Lung (tissue), 11 donors: ENCODE measurements at regions not wholly inside any gene's neighbourhood (a gene's known extent, or its start where the extent isn't known, plus 50 kb on each side); places are given as distances from the start of the nearest gene placed in this dataset.

Experiments
- ATAC-seq: fragments of 200-7000 bp; cut with Tn5 transposase; one replicate; pipeline ENCODE4 v1.9.1; 2020; ENCODE audit warnings: moderate number of reproducible peaks; ENCODE audit not compliant: insufficient read depth, low FRiP score
- DNase-seq, 3 donors: peaks; one replicate each; pipeline ENCODE4 v3.0.0-alpha.2; 2013 to 2017
- H3K27ac ChIP-seq, 2 donors: one replicate each; pipeline ENCODE4 v1.5.1; 2013; ENCODE audit warnings: mild to moderate bottlenecking in 2 of 2, moderate library complexity in 2 of 2, control low read depth in 1 of 2, inconsistent platforms in 1 of 2, low read depth in 1 of 2, low read length in 1 of 2
- H3K27me3 ChIP-seq, 3 donors: one replicate each; pipeline ENCODE4 v1.5.1; 2013; ENCODE audit warnings: low read length in 2 of 3; ENCODE audit not compliant: control insufficient read depth in 3 of 3, insufficient read depth in 3 of 3
- H3K36me3 ChIP-seq, 4 donors: one replicate each; pipeline ENCODE4 v1.5.1; 2013; ENCODE audit warnings: low read length in 4 of 4, mild to moderate bottlenecking in 1 of 4, moderate library complexity in 1 of 4; ENCODE audit not compliant: control insufficient read depth in 4 of 4, insufficient read depth in 4 of 4
- H3K4me1 ChIP-seq, 5 donors: one replicate each; pipeline ENCODE4 v1.5.1; 2013; ENCODE audit warnings: low read length in 5 of 5, mild to moderate bottlenecking in 2 of 5, moderate library complexity in 1 of 5; ENCODE audit not compliant: control insufficient read depth in 5 of 5, insufficient read depth in 5 of 5
- H3K4me3 ChIP-seq: one replicate; pipeline ENCODE4 v1.5.1; 2013; ENCODE audit warnings: mild to moderate bottlenecking, control low read depth, moderate library complexity
- H3K9ac ChIP-seq, 2 donors: one replicate each; pipeline ENCODE4 v1.5.1; 2013; ENCODE audit warnings: low read length in 2 of 2, control low read depth in 1 of 2; ENCODE audit not compliant: insufficient read depth in 1 of 2
- H3K9me3 ChIP-seq, 4 donors: one replicate each; pipeline ENCODE4 v1.5.1; 2013; ENCODE audit warnings: low read length in 3 of 4, mild to moderate bottlenecking in 1 of 4, moderate library complexity in 1 of 4; ENCODE audit not compliant: control insufficient read depth in 4 of 4, insufficient read depth in 3 of 4
- CTCF ChIP-seq: IDR thresholded peaks from 2 replicates; pipeline ENCODE4 v1.5.1; 2012; ENCODE audit warnings: mild to moderate bottlenecking; ENCODE audit errors: control extremely low read depth, extremely low read depth
- whole genome bisulfite sequencing, 2 donors: extraction: QIAGEN DNeasy Blood & Tissue Kit; methylation state at CpG; one replicate each; pipeline ENCODE4 v1.1.7; 2013; 5-methylcytosine and 5-hydroxymethylcytosine counted together
- donor health status: control.
- donor health status: control.
- donor health status: Bipolar disorder and iron deficiency.
- donor health status: healthy.
- donor health status: DM: yes; HTN: yes; CAD: no.

- no peak for ATAC-seq
Observed at GRCh38 chr11:130601764-130602460, 153.5 kb downstream of the ADAMTS15 start.

GRCh38 chr11:130602641-130603334, 154.3 kb downstream of the ADAMTS15 start:
- TF ChIP-seq CTCF, result no peak
- no peak overlapping the region for H3K27ac ChIP-seq

More at GRCh38 chr11:130601764-130602460, 153.5 kb downstream of the ADAMTS15 start:
- Histone ChIP-seq H3K9me3 (no peaks in the 10 kb centered on the region), H3K4me3 (no peak overlapping the region), H3K9ac (peak overlapping the region in 1 of 2 donors; percentile 23), H3K27me3 (peaks cover 0 to 3% (median 0%) of the 10 kb centered on the region in 3 donors), H3K27ac (peak overlapping the region in 1 of 2 donors; percentile 36), H3K4me1 (peaks cover 0 to 59% (median 27%) of the 10 kb centered on the region in 5 donors), H3K36me3 (no peaks in the 10 kb centered on the region)
- DNase-seq, result peak; percentile 64 to 89 (median 88)
- TF ChIP-seq CTCF, result no peak
- WGBS, 2 donors, result 86 to 90% methylated on average over 16 of the region's 16 CpGs

GRCh38 chr11:130603335-130603906, 155.0 kb downstream of the ADAMTS15 start:
- no peaks in the 10 kb centered on the region for H3K9me3 ChIP-seq
- 84 to 87% methylated on average over 7 of the region's 7 CpGs for WGBS, 2 donors
- no peak for TF ChIP-seq CTCF
- no peaks in the 10 kb centered on the region for H3K36me3 ChIP-seq
- H3K27me3 ChIP-seq, result no peaks in the 10 kb centered on the region
- ATAC-seq (no peak), DNase-seq (no peak)
- H3K27ac ChIP-seq, result no peak overlapping the region
- no peak overlapping the region for H3K9ac ChIP-seq
- H3K4me3 ChIP-seq, result no peak overlapping the region
- H3K4me1 ChIP-seq, result peaks cover 0 to 64% (median 31%) of the 10 kb centered on the region in 5 donors

More at GRCh38 chr11:130602641-130603334, 154.3 kb downstream of the ADAMTS15 start:
- ATAC-seq, result no peak
- Histone ChIP-seq H3K36me3 (no peaks in the 10 kb centered on the region), H3K27me3 (no peaks in the 10 kb centered on the region), H3K4me1 (peaks cover 0 to 64% (median 31%) of the 10 kb centered on the region in 5 donors), H3K4me3 (no peak overlapping the region), H3K9ac (no peak overlapping the region), H3K9me3 (no peaks in the 10 kb centered on the region)
- DNase-seq, result peak in 2 of 3 donors; percentile 50 to 64
- 86 to 91% methylated on average over 12 of the region's 12 CpGs for WGBS, 2 donors
